GM23338 (cell line): ENCODE measurements at regions not wholly inside any gene's neighbourhood (a gene's known extent, or its start where the extent isn't known, plus 50 kb on each side); places are given as distances from the start of the nearest gene placed in this dataset.

Experiments
- CREB1 ChIP-seq: fragments of 250-450 bp; sonication (Bioruptor Pico); IDR thresholded peaks from 2 replicates; pipeline ENCODE4 v1.5.0; 2020; ENCODE audit warnings: low read depth, mild to moderate bottlenecking, moderate library complexity
- CTCF ChIP-seq, 2 experiments: fragments of 200-600 bp in 1 of 2; sonication (generic) in 1 of 2; conservative IDR thresholded peaks; 2 replicates each; pipeline versions ENCODE4 v1.5.1 to v1.6.1; 2016 to 2017; ENCODE audit warnings: antibody characterized with exemption in 2 of 2, low read depth in 2 of 2, mild to moderate bottlenecking in 2 of 2, moderate library complexity in 1 of 2
- EZH2 ChIP-seq: fragments of 200-600 bp; sonication (generic); IDR thresholded peaks from one replicate; pipeline ENCODE4 v1.8.0; 2017; ENCODE audit warnings: antibody characterized with exemption, mild to moderate bottlenecking, low read depth; ENCODE audit not compliant: unreplicated experiment
- EZH2phosphoT487 ChIP-seq: fragments of 200-600 bp; sonication (generic); IDR thresholded peaks from one replicate; pipeline ENCODE4 v1.8.1; 2018; ENCODE audit warnings: antibody characterized with exemption; ENCODE audit not compliant: unreplicated experiment
- JUNB ChIP-seq: IDR thresholded peaks from one replicate; pipeline ENCODE4 v1.6.1; 2016; ENCODE audit warnings: antibody characterized with exemption; ENCODE audit not compliant: unreplicated experiment
- NANOG ChIP-seq: IDR thresholded peaks from 2 replicates; pipeline ENCODE4 v1.6.1; 2016; ENCODE audit warnings: antibody characterized with exemption, borderline replicate concordance
- POLR2AphosphoS5 ChIP-seq: IDR thresholded peaks from 2 replicates; pipeline ENCODE4 v1.6.1; 2016; ENCODE audit warnings: antibody characterized with exemption, low read depth
- STAT1 ChIP-seq: IDR thresholded peaks from one replicate; pipeline ENCODE4 v1.6.1; 2016; ENCODE audit warnings: antibody characterized with exemption; ENCODE audit not compliant: unreplicated experiment
- ZNF114 ChIP-seq: fragments of 250-450 bp; sonication (Bioruptor Pico); IDR thresholded peaks from 2 replicates; pipeline ENCODE4 v1.5.0; 2020; ENCODE audit warnings: mild to moderate bottlenecking, moderate library complexity
- ZNF331 ChIP-seq: fragments of 250-450 bp; sonication (Bioruptor Pico); IDR thresholded peaks from 2 replicates; pipeline ENCODE4 v1.5.0; 2020; ENCODE audit warnings: low read depth, mild to moderate bottlenecking, moderate library complexity
- TF ChIP-seq, protein P1 (sequence below): IDR thresholded peaks from 2 replicates; pipeline ENCODE4 v1.6.1; 2016; ENCODE audit warnings: antibody characterized with exemption
- TF ChIP-seq, protein P2 (sequence below): fragments of 250-450 bp; sonication (Bioruptor Pico); IDR thresholded peaks from 2 replicates; pipeline ENCODE4 v1.5.0; 2020; ENCODE audit warnings: mild to moderate bottlenecking, moderate library complexity
- TF ChIP-seq, protein P3 (sequence below): IDR thresholded peaks from one replicate; pipeline ENCODE4 v1.6.1; 2018; ENCODE audit warnings: antibody characterized with exemption; ENCODE audit not compliant: unreplicated experiment

GRCh38 chr5:15073453-15073852, 201.9 kb upstream of the ANKH start:
- TF ChIP-seq CTCF (conservative IDR thresholded peaks at IDR 0.05; ENCODE audit: low read depth in 2 of 2) (no peak), EZH2 (no peak), POLR2AphosphoS5 (no peak), ZNF114 (CRISPR knock-in tag) (no peak), STAT1 (no peak), EZH2phosphoT487 (no peak), JUNB (no peak), ZNF331 (no peak), CREB1 (CRISPR knock-in tag) (no peak), NANOG (no peak)
- TF ChIP-seq, protein P1, sequence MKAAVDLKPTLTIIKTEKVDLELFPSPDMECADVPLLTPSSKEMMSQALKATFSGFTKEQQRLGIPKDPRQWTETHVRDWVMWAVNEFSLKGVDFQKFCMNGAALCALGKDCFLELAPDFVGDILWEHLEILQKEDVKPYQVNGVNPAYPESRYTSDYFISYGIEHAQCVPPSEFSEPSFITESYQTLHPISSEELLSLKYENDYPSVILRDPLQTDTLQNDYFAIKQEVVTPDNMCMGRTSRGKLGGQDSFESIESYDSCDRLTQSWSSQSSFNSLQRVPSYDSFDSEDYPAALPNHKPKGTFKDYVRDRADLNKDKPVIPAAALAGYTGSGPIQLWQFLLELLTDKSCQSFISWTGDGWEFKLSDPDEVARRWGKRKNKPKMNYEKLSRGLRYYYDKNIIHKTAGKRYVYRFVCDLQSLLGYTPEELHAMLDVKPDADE, result no peak
- TF ChIP-seq, protein P2, sequence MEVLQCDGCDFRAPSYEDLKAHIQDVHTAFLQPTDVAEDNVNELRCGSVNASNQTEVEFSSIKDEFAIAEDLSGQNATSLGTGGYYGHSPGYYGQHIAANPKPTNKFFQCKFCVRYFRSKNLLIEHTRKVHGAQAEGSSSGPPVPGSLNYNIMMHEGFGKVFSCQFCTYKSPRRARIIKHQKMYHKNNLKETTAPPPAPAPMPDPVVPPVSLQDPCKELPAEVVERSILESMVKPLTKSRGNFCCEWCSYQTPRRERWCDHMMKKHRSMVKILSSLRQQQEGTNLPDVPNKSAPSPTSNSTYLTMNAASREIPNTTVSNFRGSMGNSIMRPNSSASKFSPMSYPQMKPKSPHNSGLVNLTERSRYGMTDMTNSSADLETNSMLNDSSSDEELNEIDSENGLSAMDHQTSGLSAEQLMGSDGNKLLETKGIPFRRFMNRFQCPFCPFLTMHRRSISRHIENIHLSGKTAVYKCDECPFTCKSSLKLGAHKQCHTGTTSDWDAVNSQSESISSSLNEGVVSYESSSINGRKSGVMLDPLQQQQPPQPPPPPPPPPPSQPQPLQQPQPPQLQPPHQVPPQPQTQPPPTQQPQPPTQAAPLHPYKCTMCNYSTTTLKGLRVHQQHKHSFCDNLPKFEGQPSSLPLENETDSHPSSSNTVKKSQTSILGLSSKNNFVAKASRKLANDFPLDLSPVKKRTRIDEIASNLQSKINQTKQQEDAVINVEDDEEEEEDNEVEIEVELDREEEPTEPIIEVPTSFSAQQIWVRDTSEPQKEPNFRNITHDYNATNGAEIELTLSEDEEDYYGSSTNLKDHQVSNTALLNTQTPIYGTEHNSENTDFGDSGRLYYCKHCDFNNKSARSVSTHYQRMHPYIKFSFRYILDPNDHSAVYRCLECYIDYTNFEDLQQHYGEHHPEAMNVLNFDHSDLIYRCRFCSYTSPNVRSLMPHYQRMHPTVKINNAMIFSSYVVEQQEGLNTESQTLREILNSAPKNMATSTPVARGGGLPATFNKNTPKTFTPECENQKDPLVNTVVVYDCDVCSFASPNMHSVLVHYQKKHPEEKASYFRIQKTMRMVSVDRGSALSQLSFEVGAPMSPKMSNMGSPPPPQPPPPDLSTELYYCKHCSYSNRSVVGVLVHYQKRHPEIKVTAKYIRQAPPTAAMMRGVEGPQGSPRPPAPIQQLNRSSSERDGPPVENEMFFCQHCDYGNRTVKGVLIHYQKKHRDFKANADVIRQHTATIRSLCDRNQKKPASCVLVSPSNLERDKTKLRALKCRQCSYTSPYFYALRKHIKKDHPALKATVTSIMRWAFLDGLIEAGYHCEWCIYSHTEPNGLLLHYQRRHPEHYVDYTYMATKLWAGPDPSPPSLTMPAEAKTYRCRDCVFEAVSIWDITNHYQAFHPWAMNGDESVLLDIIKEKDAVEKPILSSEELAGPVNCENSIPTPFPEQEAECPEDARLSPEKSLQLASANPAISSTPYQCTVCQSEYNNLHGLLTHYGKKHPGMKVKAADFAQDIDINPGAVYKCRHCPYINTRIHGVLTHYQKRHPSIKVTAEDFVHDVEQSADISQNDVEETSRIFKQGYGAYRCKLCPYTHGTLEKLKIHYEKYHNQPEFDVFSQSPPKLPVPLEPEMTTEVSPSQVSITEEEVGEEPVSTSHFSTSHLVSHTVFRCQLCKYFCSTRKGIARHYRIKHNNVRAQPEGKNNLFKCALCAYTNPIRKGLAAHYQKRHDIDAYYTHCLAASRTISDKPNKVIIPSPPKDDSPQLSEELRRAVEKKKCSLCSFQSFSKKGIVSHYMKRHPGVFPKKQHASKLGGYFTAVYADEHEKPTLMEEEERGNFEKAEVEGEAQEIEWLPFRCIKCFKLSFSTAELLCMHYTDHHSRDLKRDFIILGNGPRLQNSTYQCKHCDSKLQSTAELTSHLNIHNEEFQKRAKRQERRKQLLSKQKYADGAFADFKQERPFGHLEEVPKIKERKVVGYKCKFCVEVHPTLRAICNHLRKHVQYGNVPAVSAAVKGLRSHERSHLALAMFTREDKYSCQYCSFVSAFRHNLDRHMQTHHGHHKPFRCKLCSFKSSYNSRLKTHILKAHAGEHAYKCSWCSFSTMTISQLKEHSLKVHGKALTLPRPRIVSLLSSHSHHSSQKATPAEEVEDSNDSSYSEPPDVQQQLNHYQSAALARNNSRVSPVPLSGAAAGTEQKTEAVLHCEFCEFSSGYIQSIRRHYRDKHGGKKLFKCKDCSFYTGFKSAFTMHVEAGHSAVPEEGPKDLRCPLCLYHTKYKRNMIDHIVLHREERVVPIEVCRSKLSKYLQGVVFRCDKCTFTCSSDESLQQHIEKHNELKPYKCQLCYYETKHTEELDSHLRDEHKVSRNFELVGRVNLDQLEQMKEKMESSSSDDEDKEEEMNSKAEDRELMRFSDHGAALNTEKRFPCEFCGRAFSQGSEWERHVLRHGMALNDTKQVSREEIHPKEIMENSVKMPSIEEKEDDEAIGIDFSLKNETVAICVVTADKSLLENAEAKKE (CRISPR knock-in tag), result no peak
- TF ChIP-seq, protein P3, sequence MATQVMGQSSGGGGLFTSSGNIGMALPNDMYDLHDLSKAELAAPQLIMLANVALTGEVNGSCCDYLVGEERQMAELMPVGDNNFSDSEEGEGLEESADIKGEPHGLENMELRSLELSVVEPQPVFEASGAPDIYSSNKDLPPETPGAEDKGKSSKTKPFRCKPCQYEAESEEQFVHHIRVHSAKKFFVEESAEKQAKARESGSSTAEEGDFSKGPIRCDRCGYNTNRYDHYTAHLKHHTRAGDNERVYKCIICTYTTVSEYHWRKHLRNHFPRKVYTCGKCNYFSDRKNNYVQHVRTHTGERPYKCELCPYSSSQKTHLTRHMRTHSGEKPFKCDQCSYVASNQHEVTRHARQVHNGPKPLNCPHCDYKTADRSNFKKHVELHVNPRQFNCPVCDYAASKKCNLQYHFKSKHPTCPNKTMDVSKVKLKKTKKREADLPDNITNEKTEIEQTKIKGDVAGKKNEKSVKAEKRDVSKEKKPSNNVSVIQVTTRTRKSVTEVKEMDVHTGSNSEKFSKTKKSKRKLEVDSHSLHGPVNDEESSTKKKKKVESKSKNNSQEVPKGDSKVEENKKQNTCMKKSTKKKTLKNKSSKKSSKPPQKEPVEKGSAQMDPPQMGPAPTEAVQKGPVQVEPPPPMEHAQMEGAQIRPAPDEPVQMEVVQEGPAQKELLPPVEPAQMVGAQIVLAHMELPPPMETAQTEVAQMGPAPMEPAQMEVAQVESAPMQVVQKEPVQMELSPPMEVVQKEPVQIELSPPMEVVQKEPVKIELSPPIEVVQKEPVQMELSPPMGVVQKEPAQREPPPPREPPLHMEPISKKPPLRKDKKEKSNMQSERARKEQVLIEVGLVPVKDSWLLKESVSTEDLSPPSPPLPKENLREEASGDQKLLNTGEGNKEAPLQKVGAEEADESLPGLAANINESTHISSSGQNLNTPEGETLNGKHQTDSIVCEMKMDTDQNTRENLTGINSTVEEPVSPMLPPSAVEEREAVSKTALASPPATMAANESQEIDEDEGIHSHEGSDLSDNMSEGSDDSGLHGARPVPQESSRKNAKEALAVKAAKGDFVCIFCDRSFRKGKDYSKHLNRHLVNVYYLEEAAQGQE, result no peak
